Endodermal cell (in vitro differentiated cells): ENCODE measurements at regions not wholly inside any gene's neighbourhood (a gene's known extent, or its start where the extent isn't known, plus 50 kb on each side); places are given as distances from the start of the nearest gene placed in this dataset.

Experiments used
- DNase-seq: peaks from one replicate; pipeline ENCODE4 v3.0.0-alpha.2; 2017
- H3K27ac ChIP-seq: 2 replicates; pipeline ENCODE4 v1.5.1; 2013; ENCODE audit warnings: mild to moderate bottlenecking, low read depth, low read length, moderate library complexity
- H3K27me3 ChIP-seq: 2 replicates; pipeline ENCODE4 v1.6.1; 2013; ENCODE audit warnings: mild to moderate bottlenecking, low read length, moderate library complexity; ENCODE audit not compliant: insufficient read depth, control insufficient read depth, poor library complexity, severe bottlenecking
- H3K36me3 ChIP-seq: 2 replicates; pipeline ENCODE4 v1.7.0; 2013; ENCODE audit warnings: mild to moderate bottlenecking, low read length, moderate library complexity; ENCODE audit not compliant: control insufficient read depth, insufficient read depth
- H3K4me1 ChIP-seq: one replicate; pipeline ENCODE4 v1.7.0; 2013; ENCODE audit warnings: low read length; ENCODE audit not compliant: control insufficient read depth, insufficient read depth
- H3K4me3 ChIP-seq: 2 replicates; pipeline ENCODE4 v1.5.1; 2013; ENCODE audit warnings: mild to moderate bottlenecking, low read length, moderate library complexity
- H3K9ac ChIP-seq: 2 replicates; pipeline ENCODE4 v1.6.1; 2013; ENCODE audit warnings: mild to moderate bottlenecking, low read length, moderate library complexity; ENCODE audit not compliant: poor library complexity, severe bottlenecking; ENCODE audit errors: extremely low read depth
- H3K9me3 ChIP-seq: 2 replicates; pipeline ENCODE4 v1.6.1; 2013; ENCODE audit warnings: mild to moderate bottlenecking, low read length, moderate library complexity; ENCODE audit not compliant: control insufficient read depth
- H3K27ac Mint-ChIP-seq: 2 replicates; pipeline ENCODE4 v1.8.0; 2020; ENCODE audit warnings: mixed read lengths
- H3K27me3 Mint-ChIP-seq: 2 replicates; pipeline ENCODE4 v1.8.0; 2021; ENCODE audit warnings: mild to moderate bottlenecking, mixed read lengths; ENCODE audit not compliant: insufficient read depth
- H3K36me3 Mint-ChIP-seq: 2 replicates; pipeline ENCODE4 v1.8.0; 2020; ENCODE audit warnings: low read depth, mixed read lengths
- H3K4me1 Mint-ChIP-seq: 2 replicates; pipeline ENCODE4 v1.8.0; 2020; ENCODE audit warnings: mixed read lengths
- H3K4me3 Mint-ChIP-seq: 2 replicates; pipeline ENCODE4 v1.8.0; 2020; ENCODE audit warnings: mild to moderate bottlenecking, moderate library complexity, mixed read lengths
- H3K9me3 Mint-ChIP-seq: 2 replicates; pipeline ENCODE4 v1.8.0; 2020; ENCODE audit warnings: mild to moderate bottlenecking, mixed read lengths
- WGBS, 2 experiments: methylation state at CpG; one replicate each; pipeline versions ENCODE4 v1.1.5 to v1.1.7; 2013; ENCODE audit warnings: missing lambda C conversion rate in 2 of 2, mixed read lengths in 1 of 2; ENCODE audit not compliant: insufficient coverage in 1 of 2, insufficient read length in 1 of 2; 5-methylcytosine and 5-hydroxymethylcytosine counted together
- TF ChIP-seq, protein P1 (sequence below): fragments of 200-600 bp; sonication (generic); conservative IDR thresholded peaks from 2 replicates; pipeline ENCODE4 v1.5.0; 2021; ENCODE audit warnings: antibody characterized with exemption, mild to moderate bottlenecking

- H3K9ac ChIP-seq, result no peak overlapping the region
- TF ChIP-seq, protein P1, sequence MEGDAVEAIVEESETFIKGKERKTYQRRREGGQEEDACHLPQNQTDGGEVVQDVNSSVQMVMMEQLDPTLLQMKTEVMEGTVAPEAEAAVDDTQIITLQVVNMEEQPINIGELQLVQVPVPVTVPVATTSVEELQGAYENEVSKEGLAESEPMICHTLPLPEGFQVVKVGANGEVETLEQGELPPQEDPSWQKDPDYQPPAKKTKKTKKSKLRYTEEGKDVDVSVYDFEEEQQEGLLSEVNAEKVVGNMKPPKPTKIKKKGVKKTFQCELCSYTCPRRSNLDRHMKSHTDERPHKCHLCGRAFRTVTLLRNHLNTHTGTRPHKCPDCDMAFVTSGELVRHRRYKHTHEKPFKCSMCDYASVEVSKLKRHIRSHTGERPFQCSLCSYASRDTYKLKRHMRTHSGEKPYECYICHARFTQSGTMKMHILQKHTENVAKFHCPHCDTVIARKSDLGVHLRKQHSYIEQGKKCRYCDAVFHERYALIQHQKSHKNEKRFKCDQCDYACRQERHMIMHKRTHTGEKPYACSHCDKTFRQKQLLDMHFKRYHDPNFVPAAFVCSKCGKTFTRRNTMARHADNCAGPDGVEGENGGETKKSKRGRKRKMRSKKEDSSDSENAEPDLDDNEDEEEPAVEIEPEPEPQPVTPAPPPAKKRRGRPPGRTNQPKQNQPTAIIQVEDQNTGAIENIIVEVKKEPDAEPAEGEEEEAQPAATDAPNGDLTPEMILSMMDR, result no peak
- Mint-ChIP-seq H3K4me3 (no peak overlapping the region), H3K36me3 (no peaks in the 10 kb centered on the region), H3K27ac (no peak overlapping the region), H3K4me1 (peaks cover 8% of the 10 kb centered on the region), H3K9me3 (no peaks in the 10 kb centered on the region), H3K27me3 (peaks cover 45% of the 10 kb centered on the region)
- H3K27ac ChIP-seq, result no peak overlapping the region
- H3K27me3 ChIP-seq, result peaks cover 18% of the 10 kb centered on the region
- no peak overlapping the region for H3K4me3 ChIP-seq
- no peaks in the 10 kb centered on the region for H3K36me3 ChIP-seq
- peaks cover 2% of the 10 kb centered on the region for H3K4me1 ChIP-seq
- no peak for DNase-seq
- no peaks in the 10 kb centered on the region for H3K9me3 ChIP-seq
- WGBS, 2 experiments, result 85 to 100% methylated on average over 1 to 2 of the region's 2 CpGs
These were observed 270.9 kb downstream of the ACTL7B start for GRCh38 chr9:108584860-108585259.

DNA sequence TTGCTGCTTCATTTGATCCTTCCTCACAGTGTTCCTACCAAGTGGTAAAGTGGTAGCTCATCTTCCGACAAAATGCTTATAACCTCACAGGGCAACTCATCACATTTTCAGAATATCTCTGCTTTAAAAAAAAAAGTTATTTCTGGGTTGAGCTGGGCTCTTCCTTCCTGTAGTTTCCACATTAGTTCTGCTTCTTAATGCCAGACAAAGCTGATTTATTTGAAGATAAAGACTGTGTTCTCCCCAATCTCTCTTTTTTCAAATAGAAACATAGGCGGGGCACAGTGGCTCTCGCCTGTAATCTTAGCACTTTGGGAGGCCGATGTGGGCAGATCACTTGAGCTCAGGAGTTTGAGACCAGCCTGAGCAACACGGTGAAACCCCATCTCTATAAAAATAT is 273.1 kb downstream of the ACTL7B start:
- no peaks in the 10 kb centered on the region for H3K36me3 ChIP-seq
- H3K9me3 Mint-ChIP-seq, result no peaks in the 10 kb centered on the region
- DNase-seq, result no peak
- no peak overlapping the region for H3K4me3 Mint-ChIP-seq
- no peak overlapping the region for H3K27ac ChIP-seq
- peaks cover 39% of the 10 kb centered on the region for H3K27me3 Mint-ChIP-seq
- peaks cover 3% of the 10 kb centered on the region for H3K4me1 Mint-ChIP-seq
- no peaks in the 10 kb centered on the region for H3K9me3 ChIP-seq
- WGBS, 2 experiments, result 95 to 97% methylated on average over 3 to 5 of the region's 5 CpGs
- TF ChIP-seq, protein P1, result no peak
- peaks cover 2% of the 10 kb centered on the region for H3K4me1 ChIP-seq
- peaks cover 14% of the 10 kb centered on the region for H3K27me3 ChIP-seq
- no peaks in the 10 kb centered on the region for H3K36me3 Mint-ChIP-seq
- H3K4me3 ChIP-seq, result no peak overlapping the region
- no peak overlapping the region for H3K9ac ChIP-seq
- no peak overlapping the region for H3K27ac Mint-ChIP-seq

DNA sequence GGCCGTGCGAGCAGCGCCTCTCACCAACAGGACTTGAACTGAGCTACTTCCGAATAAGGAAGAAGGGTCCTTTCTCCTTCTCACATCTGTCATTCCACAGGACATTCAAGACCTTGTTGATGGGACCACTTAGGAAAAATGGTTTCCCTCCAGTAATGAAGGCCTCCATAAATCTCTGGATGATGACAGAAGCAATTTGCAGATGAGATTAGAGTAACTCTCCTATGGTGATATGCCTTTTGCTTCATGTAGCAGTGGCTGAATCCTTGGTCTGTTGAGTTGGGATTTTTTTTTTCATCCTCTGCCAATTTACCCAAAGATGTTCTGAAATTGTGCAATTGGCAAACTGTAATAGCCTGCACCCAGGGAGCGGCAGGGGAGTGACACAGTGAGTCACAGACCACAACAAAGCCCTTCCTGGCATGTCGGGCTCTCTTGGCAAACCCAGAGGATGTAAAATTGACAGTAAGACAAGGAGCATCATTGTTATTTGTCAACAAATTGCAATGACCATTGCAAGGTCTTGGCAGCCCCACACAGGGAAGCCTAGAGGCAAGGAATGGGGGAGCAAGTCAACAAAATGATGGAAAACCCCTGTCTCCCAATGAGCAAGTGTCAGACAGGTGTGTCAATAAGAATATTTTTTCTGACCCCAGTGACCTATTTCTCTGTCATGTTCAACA is 275.9 kb downstream of the ACTL7B start:
- DNase-seq, result no peak
- no peaks in the 10 kb centered on the region for H3K36me3 Mint-ChIP-seq
- Histone ChIP-seq H3K4me1 (peaks cover 2% of the 10 kb centered on the region), H3K9me3 (no peaks in the 10 kb centered on the region), H3K4me3 (no peak overlapping the region), H3K36me3 (no peaks in the 10 kb centered on the region), H3K9ac (no peak overlapping the region), H3K27ac (no peak overlapping the region), H3K27me3 (peaks cover 14% of the 10 kb centered on the region)
- 96 to 98% methylated on average over 6 of the region's 6 CpGs for WGBS, 2 experiments
- TF ChIP-seq, protein P1, result no peak
- no peaks in the 10 kb centered on the region for H3K9me3 Mint-ChIP-seq
- H3K4me1 Mint-ChIP-seq, result peaks cover 3% of the 10 kb centered on the region
- no peak overlapping the region for H3K4me3 Mint-ChIP-seq
- no peak overlapping the region for H3K27ac Mint-ChIP-seq
- peaks cover 28% of the 10 kb centered on the region for H3K27me3 Mint-ChIP-seq
